Esophagus squamous epithelium (tissue), 4 donors: ENCODE measurements at regions not wholly inside any gene's neighbourhood (a gene's known extent, or its start where the extent isn't known, plus 50 kb on each side); places are given as distances from the start of the nearest gene placed in this dataset.

Experiments used
- POLR2A ChIP-seq, 4 donors: fragments of 450-650 bp; IDR thresholded peaks; one replicate each; pipeline ENCODE4 v1.6.1; 2017; ENCODE audit warnings: antibody characterized with exemption in 4 of 4, mild to moderate bottlenecking in 4 of 4, moderate library complexity in 3 of 4
- TF ChIP-seq, protein P1 (sequence below), 6 experiments: fragments of 450-650 bp in 4 of 6; fragments of 200-600 bp in 2 of 6; sonication (generic) in 2 of 6; IDR thresholded peaks; one replicate each; pipeline ENCODE4 v1.5.1; 2016 to 2019; ENCODE audit warnings: antibody characterized with exemption in 6 of 6, mild to moderate bottlenecking in 4 of 6, moderate library complexity in 4 of 6

DNA sequence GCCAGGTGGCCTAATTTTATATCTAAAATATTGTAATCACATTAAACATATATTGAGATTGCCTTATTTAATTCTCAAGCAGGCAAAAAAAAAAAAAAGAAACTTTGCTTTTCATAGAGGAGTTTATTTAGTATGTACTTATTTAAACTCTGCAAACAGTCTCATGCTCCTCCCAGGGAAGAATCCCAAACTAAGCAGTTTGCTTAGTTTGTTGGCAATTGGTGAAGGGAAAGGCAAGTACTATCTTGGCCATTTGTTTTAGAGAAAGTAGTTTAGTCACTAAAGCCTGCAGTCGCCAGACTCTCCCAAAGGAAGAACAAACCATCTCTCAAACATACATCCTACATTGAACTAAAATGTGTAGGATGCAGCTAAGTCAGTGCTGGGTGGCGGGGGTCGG, 226.8 kb downstream of the CDC14C start:
- TF ChIP-seq, protein P1, sequence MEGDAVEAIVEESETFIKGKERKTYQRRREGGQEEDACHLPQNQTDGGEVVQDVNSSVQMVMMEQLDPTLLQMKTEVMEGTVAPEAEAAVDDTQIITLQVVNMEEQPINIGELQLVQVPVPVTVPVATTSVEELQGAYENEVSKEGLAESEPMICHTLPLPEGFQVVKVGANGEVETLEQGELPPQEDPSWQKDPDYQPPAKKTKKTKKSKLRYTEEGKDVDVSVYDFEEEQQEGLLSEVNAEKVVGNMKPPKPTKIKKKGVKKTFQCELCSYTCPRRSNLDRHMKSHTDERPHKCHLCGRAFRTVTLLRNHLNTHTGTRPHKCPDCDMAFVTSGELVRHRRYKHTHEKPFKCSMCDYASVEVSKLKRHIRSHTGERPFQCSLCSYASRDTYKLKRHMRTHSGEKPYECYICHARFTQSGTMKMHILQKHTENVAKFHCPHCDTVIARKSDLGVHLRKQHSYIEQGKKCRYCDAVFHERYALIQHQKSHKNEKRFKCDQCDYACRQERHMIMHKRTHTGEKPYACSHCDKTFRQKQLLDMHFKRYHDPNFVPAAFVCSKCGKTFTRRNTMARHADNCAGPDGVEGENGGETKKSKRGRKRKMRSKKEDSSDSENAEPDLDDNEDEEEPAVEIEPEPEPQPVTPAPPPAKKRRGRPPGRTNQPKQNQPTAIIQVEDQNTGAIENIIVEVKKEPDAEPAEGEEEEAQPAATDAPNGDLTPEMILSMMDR (IDR thresholded peaks at IDR 0.05): no peak
- TF ChIP-seq POLR2A (IDR thresholded peaks at IDR 0.05): no peak
